GDM1 (cell line): ENCODE measurements at regions not wholly inside any gene's neighbourhood (a gene's known extent, or its start where the extent isn't known, plus 50 kb on each side); places are given as distances from the start of the nearest gene placed in this dataset.
"Not testable (repeated sequence)": the region's sequence is repeated elsewhere in the genome, so short reads cannot be mapped to it uniquely, and the experiment has no call there.

Experiments used
- DNase-seq: peaks from one replicate; lab custom pipeline; 2025; lab: John Stamatoyannopoulos, UW

DNA sequence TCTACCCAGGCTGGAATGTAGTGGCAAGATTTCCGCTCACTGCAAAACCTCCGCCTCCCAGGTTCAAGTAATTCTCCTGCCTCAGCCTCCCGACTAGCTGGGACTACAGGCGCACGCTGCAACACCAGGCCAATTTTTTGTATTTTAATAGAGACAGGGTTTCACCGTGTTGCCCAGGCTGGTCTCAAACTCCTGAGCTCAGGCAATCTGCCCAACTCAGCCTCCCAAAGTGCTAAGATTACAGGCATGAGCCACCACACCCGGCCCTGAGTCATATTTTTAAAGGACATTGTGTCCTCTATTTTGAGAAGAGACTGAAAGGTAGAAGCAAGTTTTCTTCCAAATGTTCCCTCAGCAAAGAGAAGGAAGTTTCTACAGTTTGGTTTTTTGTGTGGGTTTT lies 227.1 kb downstream of the KCTD12 start:
- DNase-seq, result not testable (repeated sequence)

- no peak for DNase-seq
Measured at GRCh38 chr13:76656500-76656899, 229.7 kb downstream of the KCTD12 start.

- DNase-seq, result no peak
Measured at GRCh38 chr13:76656056-76656455, 230.1 kb downstream of the KCTD12 start.

DNA sequence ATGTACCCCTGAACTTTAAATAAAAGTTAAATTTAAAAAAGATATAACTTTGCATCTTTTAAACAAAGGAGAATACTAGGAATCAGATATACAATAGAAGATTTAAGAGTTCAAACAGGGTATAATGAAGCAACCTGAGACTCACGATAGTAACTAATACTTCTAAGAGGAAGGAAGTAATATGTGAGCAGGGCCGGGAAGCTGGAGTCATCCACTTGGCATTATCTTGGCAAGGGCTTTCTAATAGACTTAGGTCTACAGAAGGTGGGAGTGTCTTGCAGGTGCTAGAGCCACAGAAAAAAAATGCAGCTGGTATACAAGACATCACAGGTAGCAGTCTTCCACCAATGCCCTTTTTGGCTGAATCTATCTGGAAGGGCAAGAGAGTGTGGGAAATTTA lies 231.9 kb downstream of the KCTD12 start:
- no peak for DNase-seq

DNA sequence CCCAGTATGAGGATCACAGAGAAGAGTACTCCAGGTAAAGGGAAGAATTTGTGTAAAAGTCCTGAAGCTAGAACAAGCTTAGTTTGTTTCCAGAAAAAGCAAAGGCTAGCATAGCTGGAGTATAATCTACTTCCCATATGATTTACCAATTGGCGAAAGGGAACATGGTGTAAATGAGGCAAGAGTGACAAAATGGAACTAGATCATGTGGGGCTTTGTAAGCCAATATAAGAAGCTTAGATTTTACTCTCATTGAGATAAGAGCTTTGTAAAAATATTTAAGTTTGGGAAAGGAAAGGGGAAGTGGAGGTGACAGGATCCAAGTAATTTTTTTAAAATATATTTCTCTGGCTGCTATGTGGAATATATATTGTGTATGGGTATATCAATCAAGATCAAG lies 234.9 kb downstream of the KCTD12 start:
- no peak for DNase-seq

- DNase-seq, result no peak
Measured at GRCh38 chr13:76647550-76647949, 238.7 kb downstream of the KCTD12 start.

GRCh38 chr13:76646946-76647345 lies 239.3 kb downstream of the KCTD12 start:
- DNase-seq, result no peak

GRCh38 chr13:76645632-76646031 lies 240.6 kb downstream of the KCTD12 start:
- DNase-seq, result no peak

DNA sequence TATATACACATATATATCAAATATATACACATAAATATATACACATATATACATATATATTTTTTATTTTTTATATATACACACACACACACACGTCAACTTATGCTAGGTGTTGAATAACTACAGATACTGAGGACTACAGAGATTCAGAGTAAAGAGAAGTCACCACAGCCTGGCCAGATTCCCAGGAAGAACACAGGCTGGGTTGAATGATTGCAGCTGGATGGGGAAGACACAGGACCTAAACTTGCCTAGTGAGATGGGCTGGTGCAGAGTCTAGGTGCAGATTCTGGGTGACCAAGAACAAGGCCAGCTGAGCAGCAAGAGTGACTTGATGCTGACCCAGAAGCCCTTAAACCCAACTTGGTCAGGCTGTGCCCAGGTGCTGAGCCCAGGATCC lies 241.3 kb downstream of the KCTD12 start:
- DNase-seq, result no peak

DNA sequence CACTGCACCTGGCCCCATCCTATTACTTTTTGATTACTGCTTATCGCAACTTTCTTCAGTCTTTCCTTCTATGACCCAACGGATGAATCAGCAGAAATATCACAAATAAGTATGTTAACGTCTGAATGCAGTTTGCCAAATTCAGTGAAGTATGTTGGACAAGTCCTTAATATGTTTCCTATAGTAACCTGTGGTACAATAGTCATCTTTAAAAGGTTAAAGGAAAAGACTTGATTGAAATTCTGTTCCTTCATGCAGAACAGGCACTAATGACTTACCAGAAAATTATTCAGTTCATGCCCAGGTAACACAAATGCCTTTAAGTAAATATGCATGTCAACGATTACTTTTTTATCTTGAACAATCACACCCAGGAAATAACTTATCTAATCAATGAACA lies 242.6 kb downstream of the KCTD12 start:
- DNase-seq, result no peak

- DNase-seq, result no peak
Measured at GRCh38 chr13:76641056-76641455, 245.1 kb downstream of the KCTD12 start.

DNA sequence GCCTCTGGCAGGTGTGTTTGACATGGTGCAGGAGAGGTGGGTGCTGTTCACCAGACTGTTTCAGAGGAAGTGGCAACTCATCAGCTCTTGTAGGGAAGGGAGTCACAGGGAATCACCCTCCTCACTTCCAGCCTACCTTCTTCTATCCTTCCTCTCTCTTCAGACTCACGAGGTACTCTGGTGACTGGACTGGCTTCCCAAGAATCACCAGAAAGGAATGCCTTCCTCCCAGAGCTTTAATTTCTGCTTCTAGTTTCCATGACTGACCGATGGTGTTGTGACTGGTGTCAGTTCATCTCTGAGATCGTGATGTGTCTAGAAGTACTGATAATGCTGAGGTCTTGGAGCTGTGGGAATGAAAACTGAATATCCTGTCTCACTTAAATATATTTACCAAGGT lies 247.3 kb downstream of the KCTD12 start:
- no peak for DNase-seq

DNA sequence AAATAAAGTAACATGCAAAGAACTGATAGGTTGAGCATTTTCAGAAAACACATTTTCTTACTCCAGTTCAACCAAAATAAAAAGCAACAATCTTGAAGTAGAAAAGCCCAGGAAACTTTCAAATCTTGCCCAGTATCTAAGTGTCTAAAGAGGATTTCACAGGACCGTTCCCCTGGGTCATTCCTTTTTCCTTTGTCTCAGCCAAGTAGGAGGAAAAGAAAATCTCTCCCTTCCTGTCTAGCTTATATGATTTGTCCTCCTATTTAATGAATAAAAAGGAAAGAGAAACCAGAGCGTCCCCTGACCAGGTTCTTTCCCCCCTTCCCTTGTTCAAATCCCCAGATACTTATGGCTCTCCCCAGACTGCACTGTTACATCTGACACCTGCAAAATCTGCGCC lies 248.0 kb downstream of the KCTD12 start:
- no peak for DNase-seq

DNA sequence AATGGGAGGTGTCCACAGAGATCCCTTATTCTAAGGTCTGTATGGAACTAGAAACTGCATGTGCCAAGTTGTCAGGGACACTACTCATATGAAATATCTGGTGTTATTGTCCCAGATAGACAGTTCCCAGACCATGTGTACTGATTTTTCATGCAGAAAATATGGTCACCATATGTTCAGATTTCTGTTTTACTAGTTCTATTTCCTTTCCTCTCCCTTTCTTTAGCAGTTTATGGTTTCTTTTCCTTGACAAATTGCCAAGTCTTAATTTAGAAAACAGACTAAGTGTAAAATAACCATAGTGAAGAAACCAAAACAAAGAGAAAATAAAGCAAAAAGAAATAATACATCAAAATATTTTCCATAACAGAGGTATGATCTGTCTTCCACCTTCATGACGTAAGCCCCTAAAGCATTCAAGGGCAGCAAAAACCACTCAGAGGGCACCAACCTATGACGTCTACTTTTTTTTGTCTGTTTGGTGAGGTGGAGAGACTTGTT lies 248.5 kb downstream of the KCTD12 start:
- no peak for DNase-seq

DNA sequence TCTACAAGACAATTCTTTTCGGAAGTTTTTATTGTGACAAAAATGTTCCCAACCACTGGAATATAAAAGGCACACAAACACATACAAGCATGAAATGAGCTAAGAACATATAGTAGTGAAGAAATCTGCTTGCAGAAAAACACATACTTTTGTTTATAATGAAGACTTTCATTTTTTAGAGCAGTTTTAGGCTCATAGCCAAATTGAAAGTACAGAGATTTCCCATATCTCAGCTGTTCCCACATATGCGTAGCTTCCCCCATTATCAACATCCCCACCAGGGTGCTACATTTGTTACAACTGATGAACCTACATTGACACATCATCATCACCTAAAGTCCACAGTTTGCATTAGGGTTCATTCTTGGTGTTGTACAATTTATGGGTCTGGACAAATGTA lies 249.4 kb downstream of the KCTD12 start:
- no peak for DNase-seq

- DNase-seq, result no peak
Measured at GRCh38 chr13:76635232-76636230, 250.7 kb downstream of the KCTD12 start.

DNA sequence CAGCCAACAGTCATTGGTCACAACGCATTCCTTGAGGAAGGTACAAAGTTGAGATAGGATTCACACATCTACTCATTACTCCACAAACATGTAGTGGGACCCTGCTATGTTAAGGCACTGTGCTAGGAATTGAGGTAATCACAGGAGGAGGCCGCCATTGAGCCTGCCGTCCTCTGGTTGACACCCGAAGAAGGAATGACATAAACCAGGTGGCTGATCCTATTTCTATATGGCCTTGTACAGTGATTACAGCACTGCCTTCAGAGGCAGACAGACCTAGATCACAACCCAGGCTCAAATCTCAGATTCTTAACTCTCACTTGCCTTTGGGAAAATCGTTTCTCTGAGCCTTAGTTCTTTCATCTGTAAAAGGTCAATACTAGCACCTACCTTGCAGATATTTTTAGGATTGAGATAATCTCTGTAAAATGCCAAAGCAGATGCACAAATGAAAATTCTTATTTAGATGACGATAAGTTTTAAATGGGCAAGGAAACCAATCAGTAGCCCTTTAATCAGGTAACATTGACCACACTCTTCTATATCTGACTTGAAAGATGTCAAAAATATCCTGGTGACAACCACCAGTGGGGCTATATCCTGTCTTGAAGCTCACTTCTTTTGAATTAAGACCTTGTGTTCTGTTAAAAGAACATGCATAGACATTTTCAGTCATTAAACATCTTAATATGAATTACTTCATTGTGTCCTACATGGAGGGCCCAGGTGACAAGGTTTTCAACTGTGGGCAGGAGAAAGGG lies 251.6 kb downstream of the KCTD12 start:
- DNase-seq, result no peak

GRCh38 chr13:76632401-76633044 lies 253.7 kb downstream of the KCTD12 start:
- DNase-seq, result no peak

GRCh38 chr13:76630629-76631230 lies 255.5 kb downstream of the KCTD12 start:
- no peak for DNase-seq

DNA sequence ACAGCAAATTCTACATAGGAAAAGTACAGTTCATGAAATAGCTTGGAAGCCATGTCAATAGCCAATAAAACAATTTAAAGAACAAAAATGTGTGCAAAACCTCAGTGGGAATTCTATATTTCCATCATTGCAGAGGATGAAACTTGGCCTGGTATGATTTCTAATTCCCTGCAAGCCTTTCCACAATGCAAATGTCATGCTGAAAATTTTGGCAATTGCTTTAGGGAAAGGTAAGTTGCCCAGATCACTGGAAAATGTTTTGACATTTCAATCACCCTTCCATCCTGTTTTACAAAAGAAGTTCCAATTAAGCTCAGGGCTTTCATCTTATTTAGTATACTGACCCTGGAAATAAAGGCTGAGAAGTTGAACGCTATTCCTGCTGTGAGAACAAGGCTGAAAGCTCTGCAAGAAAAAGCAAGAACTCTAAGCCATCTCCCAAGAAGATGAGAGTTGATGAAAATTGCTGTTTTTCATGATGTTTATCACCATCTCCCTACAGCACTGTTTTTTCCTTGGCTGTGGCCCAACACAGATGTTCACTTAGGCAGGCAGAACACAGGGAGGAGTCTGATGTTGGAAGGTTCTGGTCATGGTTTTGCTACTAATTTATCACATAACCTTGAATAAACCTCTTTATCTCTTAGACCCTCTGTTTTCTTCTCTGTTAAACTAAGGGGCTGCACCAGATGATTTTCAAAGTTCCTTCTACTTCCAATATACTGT lies 263.7 kb downstream of the KCTD12 start:
- no peak for DNase-seq

- no peak for DNase-seq
Measured at GRCh38 chr13:76621705-76622104, 264.5 kb downstream of the KCTD12 start.
